Nephron (organoid): ENCODE measurements at regions not wholly inside any gene's neighbourhood (a gene's known extent, or its start where the extent isn't known, plus 50 kb on each side); places are given as distances from the start of the nearest gene placed in this dataset.

Source experiments
- H3K27ac Mint-ChIP-seq, 3 experiments: 2 replicates each; pipeline ENCODE4 v1.8.0; 2020; ENCODE audit warnings: mixed read lengths in 3 of 3, mild to moderate bottlenecking in 2 of 3, moderate library complexity in 1 of 3
- H3K27me3 Mint-ChIP-seq: 2 replicates; pipeline ENCODE4 v1.8.0; 2021; ENCODE audit warnings: low read depth, mild to moderate bottlenecking, moderate library complexity, mixed read lengths
- H3K36me3 Mint-ChIP-seq: 2 replicates; pipeline ENCODE4 v1.8.0; 2020; ENCODE audit warnings: low read depth, mixed read lengths
- H3K4me1 Mint-ChIP-seq: 2 replicates; pipeline ENCODE4 v1.8.0; 2020; ENCODE audit warnings: mixed read lengths
- H3K4me3 Mint-ChIP-seq, 3 experiments: 2 replicates each; pipeline ENCODE4 v1.8.0; 2020; ENCODE audit warnings: mild to moderate bottlenecking in 3 of 3, mixed read lengths in 3 of 3, moderate library complexity in 2 of 3
- H3K9me3 Mint-ChIP-seq: 2 replicates; pipeline ENCODE4 v1.8.0; 2020; ENCODE audit warnings: mixed read lengths
- CTCF ChIP-seq, 3 experiments: fragments of 200-600 bp; sonication (generic); IDR thresholded peaks; one replicate each; pipeline ENCODE4 v1.5.0; 2021; ENCODE audit warnings: antibody characterized with exemption in 3 of 3; ENCODE audit not compliant: unreplicated experiment in 3 of 3

GRCh38 chr5:2382776-2383697 is 368.4 kb downstream of the IRX2 start:
- H3K4me3 Mint-ChIP-seq = no peak overlapping the region
- TF ChIP-seq CTCF (IDR thresholded peaks at IDR 0.05; ENCODE audit: unreplicated experiment in 3 of 3) = no peak
- no peak overlapping the region for H3K27ac Mint-ChIP-seq
- H3K4me1 Mint-ChIP-seq = peaks cover 9% of the 10 kb centered on the region
- no peaks in the 10 kb centered on the region for H3K36me3 Mint-ChIP-seq
- H3K9me3 Mint-ChIP-seq = no peaks in the 10 kb centered on the region
- H3K27me3 Mint-ChIP-seq = peaks cover 51% of the 10 kb centered on the region

GRCh38 chr5:2381861-2382260 is 369.6 kb downstream of the IRX2 start:
- no peaks in the 10 kb centered on the region for H3K9me3 Mint-ChIP-seq
- H3K4me3 Mint-ChIP-seq = no peak overlapping the region
- no peaks in the 10 kb centered on the region for H3K36me3 Mint-ChIP-seq
- H3K27ac Mint-ChIP-seq = no peak overlapping the region
- H3K27me3 Mint-ChIP-seq = peaks cover 42% of the 10 kb centered on the region
- TF ChIP-seq CTCF (IDR thresholded peaks at IDR 0.05; ENCODE audit: unreplicated experiment in 3 of 3) = no peak
- peaks cover 9% of the 10 kb centered on the region for H3K4me1 Mint-ChIP-seq

GRCh38 chr5:2381070-2381469 is 370.4 kb downstream of the IRX2 start:
- Mint-ChIP-seq H3K27ac (no peak overlapping the region), H3K9me3 (no peaks in the 10 kb centered on the region), H3K4me1 (peaks cover 9% of the 10 kb centered on the region), H3K27me3 (peaks cover 38% of the 10 kb centered on the region), H3K36me3 (no peaks in the 10 kb centered on the region), H3K4me3 (no peak overlapping the region)
- TF ChIP-seq CTCF (IDR thresholded peaks at IDR 0.05; ENCODE audit: unreplicated experiment in 3 of 3) = no peak

GRCh38 chr5:2378976-2379375 is 372.5 kb downstream of the IRX2 start:
- peaks cover 3% of the 10 kb centered on the region for H3K4me1 Mint-ChIP-seq
- no peak overlapping the region for H3K4me3 Mint-ChIP-seq
- no peaks in the 10 kb centered on the region for H3K9me3 Mint-ChIP-seq
- H3K27ac Mint-ChIP-seq = no peak overlapping the region
- no peaks in the 10 kb centered on the region for H3K36me3 Mint-ChIP-seq
- H3K27me3 Mint-ChIP-seq = peaks cover 19% of the 10 kb centered on the region
- no peak for TF ChIP-seq CTCF (IDR thresholded peaks at IDR 0.05; ENCODE audit: unreplicated experiment in 3 of 3)

- Mint-ChIP-seq H3K36me3 (no peaks in the 10 kb centered on the region), H3K27me3 (peaks cover 10% of the 10 kb centered on the region), H3K27ac (no peak overlapping the region), H3K4me3 (no peak overlapping the region), H3K4me1 (no peaks in the 10 kb centered on the region), H3K9me3 (no peaks in the 10 kb centered on the region)
- TF ChIP-seq CTCF (IDR thresholded peaks at IDR 0.05; ENCODE audit: unreplicated experiment in 3 of 3) = no peak
Measured at GRCh38 chr5:2378108-2378507, 373.4 kb downstream of the IRX2 start.

GRCh38 chr5:2376486-2376885 is 375.0 kb downstream of the IRX2 start:
- Mint-ChIP-seq H3K36me3 (no peaks in the 10 kb centered on the region), H3K4me3 (no peak overlapping the region), H3K27ac (no peak overlapping the region), H3K9me3 (no peaks in the 10 kb centered on the region), H3K27me3 (peaks cover 9% of the 10 kb centered on the region), H3K4me1 (no peaks in the 10 kb centered on the region)
- no peak for TF ChIP-seq CTCF (IDR thresholded peaks at IDR 0.05; ENCODE audit: unreplicated experiment in 3 of 3)
